IMR-90 (cell line): ENCODE measurements at regions not wholly inside any gene's neighbourhood (a gene's known extent, or its start where the extent isn't known, plus 50 kb on each side); places are given as distances from the start of the nearest gene placed in this dataset.

ENCODE experiments used
- ATAC-seq: fragments of 200-7000 bp; cut with Tn5 transposase; 2 replicates; pipeline ENCODE4 v1.9.1; 2020; ENCODE audit warnings: low read depth, mild to moderate bottlenecking, moderate library complexity
- BruUV-seq: library from RNA; stranded (reverse); fragments of 400-500 nt; replicated peaks from 2 replicates; lab custom pipeline; 2021; lab: Mats Ljungman, UMichigan
- CTCF ChIA-PET: fragments of 300-600 bp; formaldehyde crosslinking; extraction: SDS; loops from one replicate; lab custom pipeline; 2021; ENCODE audit warnings: antibody characterized with exemption; lab: Yijun Ruan, JAX
- POLR2A ChIA-PET: fragments of 300-600 bp; sonication (Branson Sonifier 250); formaldehyde crosslinking; loops from one replicate; lab custom pipeline; 2022; ENCODE audit warnings: antibody characterized with exemption; ENCODE audit not compliant: unreplicated experiment; lab: Charles Lee
- DNase-seq: peaks from one replicate; pipeline ENCODE4 v3.0.0; 2013
- H2AFZ ChIP-seq: replicated peaks from 2 replicates; pipeline ENCODE3; 2013; ENCODE audit warnings: low read length, mild to moderate bottlenecking; ENCODE audit not compliant: poor library complexity
- H2AK5ac ChIP-seq: 2 replicates; pipeline ENCODE4 v1.6.1; 2013; ENCODE audit warnings: low read depth, low read length, inconsistent platforms
- H2AK9ac ChIP-seq: replicated peaks from 2 replicates; pipeline ENCODE3; 2013; ENCODE audit warnings: mild to moderate bottlenecking, low read depth, low read length, moderate library complexity; ENCODE audit not compliant: poor library complexity
- H2BK120ac ChIP-seq: 2 replicates; pipeline ENCODE4 v1.6.1; 2013; ENCODE audit warnings: low read depth, low read length, inconsistent platforms
- H2BK15ac ChIP-seq: 3 replicates; pipeline ENCODE4 v1.6.1; 2013; ENCODE audit warnings: low read depth, low read length, inconsistent platforms
- H2BK20ac ChIP-seq: 2 replicates; pipeline ENCODE4 v1.6.1; 2013; ENCODE audit warnings: low read depth, mild to moderate bottlenecking, inconsistent platforms, low read length, moderate library complexity
- H2BK5ac ChIP-seq: 2 replicates; pipeline ENCODE4 v1.6.1; 2013; ENCODE audit warnings: mild to moderate bottlenecking, low read depth, low read length, inconsistent platforms; ENCODE audit not compliant: poor library complexity, severe bottlenecking
- H3K14ac ChIP-seq: replicated peaks from 2 replicates; pipeline ENCODE4 v1.6.1; 2013; ENCODE audit warnings: low read depth, low read length, inconsistent platforms
- H3K18ac ChIP-seq: 2 replicates; pipeline ENCODE4 v1.6.1; 2013; ENCODE audit warnings: low read depth, low read length, control low read depth
- H3K23ac ChIP-seq: 2 replicates; pipeline ENCODE4 v1.6.1; 2013; ENCODE audit warnings: low read depth, low read length, inconsistent platforms
- H3K27ac ChIP-seq: 2 replicates; pipeline ENCODE4 v1.5.1; 2013; ENCODE audit warnings: mild to moderate bottlenecking, control low read depth, low read length; ENCODE audit not compliant: insufficient read depth
- H3K27me3 ChIP-seq: 2 replicates; pipeline ENCODE4 v1.6.1; 2013; ENCODE audit warnings: low read length; ENCODE audit not compliant: control insufficient read depth, insufficient read depth
- H3K36me3 ChIP-seq: 2 replicates; pipeline ENCODE4 v1.6.1; 2013; ENCODE audit warnings: low read length, mixed read lengths; ENCODE audit not compliant: control insufficient read depth, insufficient read depth
- H3K4ac ChIP-seq: 2 replicates; pipeline ENCODE4 v1.6.1; 2013; ENCODE audit warnings: low read depth, low read length, inconsistent platforms
- H3K4me1 ChIP-seq: 2 replicates; pipeline ENCODE4 v1.6.1; 2013; ENCODE audit warnings: low read length, mixed read lengths; ENCODE audit not compliant: control insufficient read depth, insufficient read depth
- H3K4me2 ChIP-seq: 2 replicates; pipeline ENCODE4 v1.6.1; 2013; ENCODE audit warnings: low read depth, mild to moderate bottlenecking, control low read depth, low read length, moderate library complexity
- H3K4me3 ChIP-seq: 2 replicates; pipeline ENCODE4 v1.5.1; 2013; ENCODE audit warnings: low read depth, mild to moderate bottlenecking, control low read depth, low read length, moderate library complexity; ENCODE audit not compliant: insufficient read depth
- H3K56ac ChIP-seq: 2 replicates; pipeline ENCODE4 v1.6.1; 2013; ENCODE audit warnings: low read length, inconsistent platforms; ENCODE audit not compliant: insufficient read depth; ENCODE audit errors: extremely low read depth
- H3K79me1 ChIP-seq, 2 experiments: 2 replicates each; pipeline ENCODE4 v1.6.1; 2013; ENCODE audit warnings: low read length in 2 of 2, inconsistent platforms in 1 of 2, low read depth in 1 of 2
- H3K9ac ChIP-seq: 2 replicates; pipeline ENCODE4 v1.6.1; 2013; ENCODE audit warnings: low read depth, low read length, control low read depth
- H3K9me1 ChIP-seq: 2 replicates; pipeline ENCODE4 v1.6.1; 2013; ENCODE audit warnings: low read length, inconsistent platforms; ENCODE audit not compliant: insufficient read depth
- H3K9me3 ChIP-seq: 2 replicates; pipeline ENCODE4 v1.6.1; 2013; ENCODE audit warnings: low read length; ENCODE audit not compliant: control insufficient read depth, insufficient read depth
- H4K20me1 ChIP-seq: 2 replicates; pipeline ENCODE4 v1.6.1; 2013; ENCODE audit warnings: low read length, inconsistent platforms; ENCODE audit not compliant: insufficient read depth
- H4K5ac ChIP-seq: 2 replicates; pipeline ENCODE4 v1.6.1; 2013; ENCODE audit warnings: mild to moderate bottlenecking, low read depth, low read length, control low read depth
- H4K8ac ChIP-seq, 2 experiments: 2 replicates each; pipeline ENCODE4 v1.6.1; 2013; ENCODE audit warnings: low read depth in 2 of 2, low read length in 2 of 2, control low read depth in 1 of 2, inconsistent platforms in 1 of 2
- H4K91ac ChIP-seq: 2 replicates; pipeline ENCODE4 v1.6.1; 2013; ENCODE audit warnings: low read depth, low read length, inconsistent platforms; ENCODE audit not compliant: insufficient read depth
- BHLHE40 ChIP-seq: fragments of 150-350 bp; IDR thresholded peaks from 2 replicates; pipeline ENCODE4 v1.6.1; 2016; ENCODE audit warnings: mild to moderate bottlenecking, low read depth, low read length
- CEBPB ChIP-seq: IDR thresholded peaks from 2 replicates; pipeline ENCODE4 v1.6.1; 2012; ENCODE audit warnings: low read depth, low read length, improper control_type of control experiment
- CHD1 ChIP-seq: IDR thresholded peaks from 2 replicates; pipeline ENCODE4 v1.6.1; 2012; ENCODE audit warnings: low read depth, low read length, improper control_type of control experiment
- FOS ChIP-seq: fragments of 150-350 bp; IDR thresholded peaks from 2 replicates; pipeline ENCODE4 v1.6.1; 2016; ENCODE audit warnings: low read depth, low read length
- MAFK ChIP-seq: IDR thresholded peaks from 2 replicates; pipeline ENCODE4 v1.6.1; 2012; ENCODE audit warnings: low read depth, low read length, improper control_type of control experiment
- MAZ ChIP-seq: IDR thresholded peaks from 2 replicates; pipeline ENCODE4 v1.6.1; 2012; ENCODE audit warnings: low read depth, mild to moderate bottlenecking, low read length, improper control_type of control experiment, moderate library complexity, borderline replicate concordance
- MXI1 ChIP-seq: IDR thresholded peaks from 2 replicates; pipeline ENCODE4 v1.6.1; 2012; ENCODE audit warnings: low read depth, mild to moderate bottlenecking, low read length, moderate library complexity, borderline replicate concordance
- NFE2L2 ChIP-seq: fragments of 150-350 bp; IDR thresholded peaks from 2 replicates; pipeline ENCODE4 v1.6.1; 2016; ENCODE audit warnings: low read depth, mild to moderate bottlenecking, low read length
- POLR2A ChIP-seq: IDR thresholded peaks from 2 replicates; pipeline ENCODE4 v1.6.1; 2012; ENCODE audit warnings: mild to moderate bottlenecking, low read depth, low read length
- RAD21 ChIP-seq: IDR thresholded peaks from 2 replicates; pipeline ENCODE4 v1.6.1; 2012; ENCODE audit warnings: low read length, improper control_type of control experiment
- RCOR1 ChIP-seq: IDR thresholded peaks from 2 replicates; pipeline ENCODE4 v1.6.1; 2012; ENCODE audit warnings: mild to moderate bottlenecking, low read length, improper control_type of control experiment; ENCODE audit not compliant: insufficient replicate concordance
- RFX5 ChIP-seq: IDR thresholded peaks from 2 replicates; pipeline ENCODE4 v1.8.0; 2012; ENCODE audit warnings: low read depth, mild to moderate bottlenecking, low read length, moderate library complexity
- SMC3 ChIP-seq: fragments of 150-350 bp; IDR thresholded peaks from 2 replicates; pipeline ENCODE4 v1.6.1; 2016; ENCODE audit warnings: low read depth, mild to moderate bottlenecking, antibody characterized with exemption, low read length, moderate library complexity
- USF2 ChIP-seq: fragments of 150-350 bp; IDR thresholded peaks from 2 replicates; pipeline ENCODE4 v1.6.1; 2017; ENCODE audit warnings: mild to moderate bottlenecking, antibody characterized with exemption, low read length, low read depth
- WGBS, 2 experiments: methylation state at CpG; one replicate each; pipeline versions ENCODE4 v1.1.5 to v1.1.7; 2013; ENCODE audit warnings: missing lambda C conversion rate in 2 of 2; ENCODE audit not compliant: insufficient read length in 1 of 2; ENCODE audit errors: extremely low coverage in 2 of 2; 5-methylcytosine and 5-hydroxymethylcytosine counted together
- dilution Hi-C: fragments of 300-500 bp; cut with HindIII; formaldehyde crosslinking; loops from one replicate; pipeline ENCODE4 v1.14.3; 2018; ENCODE audit warnings: low sequenced_read_pairs; ENCODE audit not compliant: unreplicated experiment
- in situ Hi-C: fragments of 300-500 bp; cut with MboI; formaldehyde crosslinking; loops from 3 replicates; pipeline ENCODE4 v1.14.3; 2019; ENCODE audit warnings: low sequenced_read_pairs, inconsistent platforms, mixed read lengths
- intact Hi-C: fragments of 100-400 bp; cut with micrococcal nuclease; formaldehyde crosslinking; loops from 2 replicates; pipeline ENCODE4 v1.10.0; 2022
- TF ChIP-seq, protein P1 (sequence below): fragments of 150-350 bp; IDR thresholded peaks from 2 replicates; pipeline ENCODE4 v1.6.1; 2016; ENCODE audit warnings: low read depth, mild to moderate bottlenecking, low read length, moderate library complexity, borderline replicate concordance
- TF ChIP-seq, protein P2 (sequence below): conservative IDR thresholded peaks from 2 replicates; pipeline ENCODE4 v1.5.1; 2012; ENCODE audit warnings: mild to moderate bottlenecking, low read depth, low read length, improper control_type of control experiment

DNA sequence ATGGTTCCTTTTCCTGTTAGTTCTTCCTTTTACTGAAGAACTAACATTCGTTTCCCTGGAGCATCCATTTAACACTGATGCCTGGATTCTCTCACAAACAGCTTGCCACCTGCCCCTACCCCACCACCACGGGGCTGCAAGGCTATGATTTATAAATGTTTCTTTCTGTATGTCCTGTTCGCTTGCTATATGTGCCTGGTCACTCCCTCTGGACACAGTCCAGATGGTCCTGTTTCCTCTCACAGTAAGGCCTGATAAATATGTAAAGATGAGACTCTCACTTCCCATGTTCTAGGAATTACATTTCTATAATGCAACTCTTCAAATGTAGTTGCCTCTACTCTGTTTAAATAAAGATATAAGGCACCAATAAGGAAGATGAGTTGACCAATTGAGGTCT is 146.4 kb upstream of the SHB start:
- ATAC-seq (no peak), DNase-seq (no peak)
- H3K4me3 ChIP-seq, result no peak overlapping the region
- H3K4ac ChIP-seq, result no peak overlapping the region
- H4K20me1 ChIP-seq, result no peaks in the 10 kb centered on the region
- TF ChIP-seq CHD1, result no peak
- TF ChIP-seq, protein P1, sequence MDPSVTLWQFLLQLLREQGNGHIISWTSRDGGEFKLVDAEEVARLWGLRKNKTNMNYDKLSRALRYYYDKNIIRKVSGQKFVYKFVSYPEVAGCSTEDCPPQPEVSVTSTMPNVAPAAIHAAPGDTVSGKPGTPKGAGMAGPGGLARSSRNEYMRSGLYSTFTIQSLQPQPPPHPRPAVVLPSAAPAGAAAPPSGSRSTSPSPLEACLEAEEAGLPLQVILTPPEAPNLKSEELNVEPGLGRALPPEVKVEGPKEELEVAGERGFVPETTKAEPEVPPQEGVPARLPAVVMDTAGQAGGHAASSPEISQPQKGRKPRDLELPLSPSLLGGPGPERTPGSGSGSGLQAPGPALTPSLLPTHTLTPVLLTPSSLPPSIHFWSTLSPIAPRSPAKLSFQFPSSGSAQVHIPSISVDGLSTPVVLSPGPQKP, result no peak
- TF ChIP-seq POLR2A, result no peak
- no peak for TF ChIP-seq MAFK
- no peak for TF ChIP-seq NFE2L2
- TF ChIP-seq RAD21, result no peak
- no peak for TF ChIP-seq RCOR1
- TF ChIP-seq RFX5, result no peak
- no peak for TF ChIP-seq USF2
- TF ChIP-seq SMC3, result no peak
- TF ChIP-seq MXI1, result no peak
- TF ChIP-seq, protein P2, sequence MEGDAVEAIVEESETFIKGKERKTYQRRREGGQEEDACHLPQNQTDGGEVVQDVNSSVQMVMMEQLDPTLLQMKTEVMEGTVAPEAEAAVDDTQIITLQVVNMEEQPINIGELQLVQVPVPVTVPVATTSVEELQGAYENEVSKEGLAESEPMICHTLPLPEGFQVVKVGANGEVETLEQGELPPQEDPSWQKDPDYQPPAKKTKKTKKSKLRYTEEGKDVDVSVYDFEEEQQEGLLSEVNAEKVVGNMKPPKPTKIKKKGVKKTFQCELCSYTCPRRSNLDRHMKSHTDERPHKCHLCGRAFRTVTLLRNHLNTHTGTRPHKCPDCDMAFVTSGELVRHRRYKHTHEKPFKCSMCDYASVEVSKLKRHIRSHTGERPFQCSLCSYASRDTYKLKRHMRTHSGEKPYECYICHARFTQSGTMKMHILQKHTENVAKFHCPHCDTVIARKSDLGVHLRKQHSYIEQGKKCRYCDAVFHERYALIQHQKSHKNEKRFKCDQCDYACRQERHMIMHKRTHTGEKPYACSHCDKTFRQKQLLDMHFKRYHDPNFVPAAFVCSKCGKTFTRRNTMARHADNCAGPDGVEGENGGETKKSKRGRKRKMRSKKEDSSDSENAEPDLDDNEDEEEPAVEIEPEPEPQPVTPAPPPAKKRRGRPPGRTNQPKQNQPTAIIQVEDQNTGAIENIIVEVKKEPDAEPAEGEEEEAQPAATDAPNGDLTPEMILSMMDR, result no peak
- no peak for TF ChIP-seq FOS
- no peak for TF ChIP-seq CEBPB
- TF ChIP-seq MAZ, result no peak
- TF ChIP-seq BHLHE40, result no peak
- H3K9me1 ChIP-seq, result no peaks in the 10 kb centered on the region
- H3K56ac ChIP-seq, result no peak overlapping the region
- H3K9ac ChIP-seq, result no peak overlapping the region
- H3K27me3 ChIP-seq, result peaks cover 41% of the 10 kb centered on the region
- no peak overlapping the region for H2BK15ac ChIP-seq
- H3K79me1 ChIP-seq, result no peaks in the 10 kb centered on the region
- H3K23ac ChIP-seq, result no peak overlapping the region
- dilution Hi-C loops (no loop called here), in situ Hi-C loops (no loop called here), intact Hi-C loops (no loop called here)
- H2BK20ac ChIP-seq, result no peak overlapping the region
- H3K18ac ChIP-seq, result no peak overlapping the region
- no peak overlapping the region for H2BK5ac ChIP-seq
- H4K91ac ChIP-seq, result no peak overlapping the region
- no peak overlapping the region for H3K4me2 ChIP-seq
- no peaks in the 10 kb centered on the region for H3K9me3 ChIP-seq
- no peak overlapping the region for H4K5ac ChIP-seq
- no peak overlapping the region for H2BK120ac ChIP-seq
- no peak overlapping the region for H2AK9ac ChIP-seq
- no CpG with 5 or more reads among the region's 3 CpGs for WGBS, 2 experiments
- H3K27ac ChIP-seq, result no peak overlapping the region
- H3K36me3 ChIP-seq, result no peaks in the 10 kb centered on the region
- no peaks in the 10 kb centered on the region for H3K4me1 ChIP-seq
- no peak overlapping the region for H3K14ac ChIP-seq
- ChIA-PET CTCF (no interaction called here), POLR2A (no interaction called here)
- no peak overlapping the region for H4K8ac ChIP-seq
- H2AFZ ChIP-seq, result no peak overlapping the region
- H2AK5ac ChIP-seq, result no peak overlapping the region
- BruUV-seq, result no TSS peak
